Activated T-helper 2 cell treated with anti-CD3 and anti-CD28 coated beads, Interferon-gamma antibody, Interleukin-2, Interleukin-4, amounts not matched to agents 10 μg/mL and 5 μg/mL and 100 μg/mL, durations not matched to agents 14 hours and 24 hours and 36 hours (primary cell): ENCODE measurements at regions not wholly inside any gene's neighbourhood (a gene's known extent, or its start where the extent isn't known, plus 50 kb on each side); places are given as distances from the start of the nearest gene placed in this dataset.

Experiments
- DNase-seq: peaks from one replicate; pipeline ENCODE4 v3.0.0; 2021; ENCODE audit warnings: low spot score
- H3K27ac Mint-ChIP-seq: one replicate; pipeline ENCODE4 v1.8.0; 2021; ENCODE audit warnings: mixed read lengths
- H3K27me3 Mint-ChIP-seq: one replicate; pipeline ENCODE4 v1.8.0; 2021; ENCODE audit warnings: low read depth, mixed read lengths
- H3K36me3 Mint-ChIP-seq: one replicate; pipeline ENCODE4 v1.8.0; 2021; ENCODE audit warnings: low read depth, mixed read lengths
- H3K4me1 Mint-ChIP-seq: one replicate; pipeline ENCODE4 v1.8.0; 2021; ENCODE audit warnings: low read depth, mixed read lengths
- H3K4me3 Mint-ChIP-seq: one replicate; pipeline ENCODE4 v1.8.0; 2021; ENCODE audit warnings: low read depth, mild to moderate bottlenecking, moderate library complexity, mixed read lengths
- H3K9me3 Mint-ChIP-seq: one replicate; pipeline ENCODE4 v1.8.0; 2021; ENCODE audit warnings: mixed read lengths
- intact Hi-C: fragments of 100-400 bp; cut with micrococcal nuclease; formaldehyde crosslinking; loops from one replicate; pipeline ENCODE4 v1.15.1; 2023

- H3K27me3 Mint-ChIP-seq, result no peaks in the 10 kb centered on the region
- intact Hi-C loops, result no loop called here
- H3K36me3 Mint-ChIP-seq, result no peaks in the 10 kb centered on the region
- H3K4me3 Mint-ChIP-seq, result no peak overlapping the region
- DNase-seq, result no peak
- no peaks in the 10 kb centered on the region for H3K4me1 Mint-ChIP-seq
- H3K27ac Mint-ChIP-seq, result no peak overlapping the region
- H3K9me3 Mint-ChIP-seq, result no peaks in the 10 kb centered on the region
These were observed 296.5 kb downstream of the NDFIP2 start for GRCh38 chr13:79777504-79777903.

- H3K27ac Mint-ChIP-seq, result no peak overlapping the region
- H3K36me3 Mint-ChIP-seq, result no peaks in the 10 kb centered on the region
- H3K9me3 Mint-ChIP-seq, result no peaks in the 10 kb centered on the region
- intact Hi-C loops, result no loop called here
- H3K27me3 Mint-ChIP-seq, result no peaks in the 10 kb centered on the region
- H3K4me3 Mint-ChIP-seq, result no peak overlapping the region
- H3K4me1 Mint-ChIP-seq, result no peaks in the 10 kb centered on the region
- no peak for DNase-seq
These were observed 295.8 kb downstream of the NDFIP2 start for GRCh38 chr13:79776531-79777295.

GRCh38 chr13:79775830-79776229 lies 294.9 kb downstream of the NDFIP2 start:
- Mint-ChIP-seq H3K27me3 (no peaks in the 10 kb centered on the region), H3K4me3 (no peak overlapping the region), H3K4me1 (peaks cover 3% of the 10 kb centered on the region), H3K27ac (no peak overlapping the region), H3K36me3 (no peaks in the 10 kb centered on the region), H3K9me3 (no peaks in the 10 kb centered on the region)
- intact Hi-C loops, result no loop called here
- DNase-seq, result no peak

GRCh38 chr13:79772811-79773210 lies 291.9 kb downstream of the NDFIP2 start:
- no peaks in the 10 kb centered on the region for H3K9me3 Mint-ChIP-seq
- DNase-seq, result no peak
- intact Hi-C loops, result no loop called here
- no peaks in the 10 kb centered on the region for H3K27me3 Mint-ChIP-seq
- peaks cover 3% of the 10 kb centered on the region for H3K4me1 Mint-ChIP-seq
- no peak overlapping the region for H3K27ac Mint-ChIP-seq
- no peak overlapping the region for H3K4me3 Mint-ChIP-seq
- no peaks in the 10 kb centered on the region for H3K36me3 Mint-ChIP-seq

GRCh38 chr13:79771493-79771892 lies 290.5 kb downstream of the NDFIP2 start:
- Mint-ChIP-seq H3K36me3 (no peaks in the 10 kb centered on the region), H3K9me3 (no peaks in the 10 kb centered on the region), H3K4me1 (peaks cover 3% of the 10 kb centered on the region), H3K27me3 (no peaks in the 10 kb centered on the region), H3K4me3 (no peak overlapping the region), H3K27ac (no peak overlapping the region)
- DNase-seq, result no peak
- intact Hi-C loops, result no loop called here

DNA sequence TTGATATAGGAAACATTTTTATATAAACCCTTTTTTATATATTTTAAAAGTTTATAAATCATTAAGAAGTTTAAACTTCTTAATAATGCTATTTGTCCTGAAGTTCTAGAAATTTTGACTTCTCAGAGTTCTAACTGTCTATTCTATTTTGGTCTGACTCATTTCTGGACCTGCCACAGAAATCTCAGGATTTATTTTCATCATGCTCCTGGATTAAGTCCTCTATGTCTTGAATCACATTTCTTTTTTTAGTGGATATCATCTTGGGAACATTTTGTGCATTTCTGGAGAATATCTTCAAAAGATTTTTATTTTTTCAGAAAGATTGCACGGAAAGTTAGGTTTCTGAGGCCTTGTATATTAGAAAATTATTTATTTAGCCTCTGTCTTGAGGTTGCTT lies 289.1 kb downstream of the NDFIP2 start:
- Mint-ChIP-seq H3K4me3 (no peak overlapping the region), H3K27me3 (no peaks in the 10 kb centered on the region), H3K27ac (no peak overlapping the region), H3K9me3 (no peaks in the 10 kb centered on the region), H3K4me1 (peaks cover 3% of the 10 kb centered on the region), H3K36me3 (no peaks in the 10 kb centered on the region)
- no peak for DNase-seq
- intact Hi-C loops, result no loop called here

DNA sequence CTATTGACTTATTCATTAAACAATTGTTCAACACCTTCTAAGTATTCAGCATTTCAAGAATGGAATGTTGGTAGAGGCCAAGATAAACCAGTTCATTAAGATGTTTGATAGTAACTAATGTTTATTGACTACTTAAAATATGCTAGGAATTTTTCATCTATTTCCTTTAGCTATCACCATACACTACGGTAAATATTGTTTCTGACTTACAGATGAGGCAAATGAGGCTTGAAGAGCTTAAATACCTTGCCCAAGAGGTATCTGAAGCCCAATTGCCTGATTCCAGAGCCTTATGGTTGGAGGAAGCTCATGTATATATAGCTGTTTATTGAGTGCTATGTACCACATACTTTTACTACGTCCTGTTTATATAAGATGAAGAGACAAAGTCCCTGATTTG lies 286.2 kb downstream of the NDFIP2 start:
- Mint-ChIP-seq H3K36me3 (no peaks in the 10 kb centered on the region), H3K4me1 (peaks cover 3% of the 10 kb centered on the region), H3K9me3 (no peaks in the 10 kb centered on the region), H3K27me3 (no peaks in the 10 kb centered on the region), H3K27ac (no peak overlapping the region), H3K4me3 (no peak overlapping the region)
- intact Hi-C loops, result no loop called here
- no peak for DNase-seq

- Mint-ChIP-seq H3K9me3 (no peaks in the 10 kb centered on the region), H3K27ac (no peak overlapping the region), H3K27me3 (no peaks in the 10 kb centered on the region), H3K4me1 (no peaks in the 10 kb centered on the region), H3K36me3 (no peaks in the 10 kb centered on the region), H3K4me3 (no peak overlapping the region)
- intact Hi-C loops, result no loop called here
- DNase-seq, result no peak
These were observed 284.4 kb downstream of the NDFIP2 start for GRCh38 chr13:79765331-79765730.

DNA sequence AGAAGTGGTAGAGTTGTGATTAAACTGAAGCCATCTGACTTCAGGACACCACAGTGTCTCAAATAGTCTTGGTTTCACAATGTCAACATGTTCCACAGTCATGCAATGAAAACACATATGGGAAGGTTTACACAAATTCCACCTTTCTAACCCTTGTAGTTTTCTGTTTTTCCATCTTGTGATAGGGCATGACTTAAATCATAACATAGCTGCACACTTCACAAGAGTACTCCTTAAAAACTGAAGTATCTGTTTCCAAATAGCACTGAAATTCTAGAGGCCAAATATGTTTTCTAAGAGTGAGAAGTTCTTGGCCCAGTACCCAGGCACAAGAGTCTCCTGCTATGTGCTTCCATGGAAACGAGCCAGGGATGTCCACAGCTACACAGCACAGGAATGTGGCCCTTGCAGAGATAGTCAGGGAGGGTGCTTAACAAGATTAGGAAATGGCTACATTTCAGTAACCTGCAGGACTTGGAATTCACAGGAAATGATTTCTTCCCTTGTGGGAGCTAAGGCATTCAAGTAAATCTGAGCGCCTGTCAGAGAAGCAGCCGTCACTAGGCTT lies 269.1 kb downstream of the NDFIP2 start:
- Mint-ChIP-seq H3K4me1 (no peaks in the 10 kb centered on the region), H3K27me3 (no peaks in the 10 kb centered on the region), H3K36me3 (no peaks in the 10 kb centered on the region), H3K27ac (no peak overlapping the region), H3K4me3 (no peak overlapping the region), H3K9me3 (no peaks in the 10 kb centered on the region)
- intact Hi-C loops, result no loop called here
- no peak for DNase-seq

- Mint-ChIP-seq H3K36me3 (no peaks in the 10 kb centered on the region), H3K27me3 (no peaks in the 10 kb centered on the region), H3K27ac (no peak overlapping the region), H3K9me3 (no peaks in the 10 kb centered on the region), H3K4me3 (no peak overlapping the region), H3K4me1 (no peaks in the 10 kb centered on the region)
- DNase-seq, result no peak
- intact Hi-C loops, result no loop called here
These were observed 268.6 kb downstream of the NDFIP2 start for GRCh38 chr13:79749566-79749965.

- H3K27ac Mint-ChIP-seq, result no peak overlapping the region
- H3K36me3 Mint-ChIP-seq, result no peaks in the 10 kb centered on the region
These were observed 264.1 kb downstream of the NDFIP2 start for GRCh38 chr13:79745081-79745480.

GRCh38 chr13:79742923-79743322 lies 262.0 kb downstream of the NDFIP2 start:
- H3K36me3 Mint-ChIP-seq, result no peaks in the 10 kb centered on the region
- no peak for DNase-seq
- H3K4me1 Mint-ChIP-seq, result no peaks in the 10 kb centered on the region
- no peak overlapping the region for H3K27ac Mint-ChIP-seq
- no peaks in the 10 kb centered on the region for H3K27me3 Mint-ChIP-seq
- H3K4me3 Mint-ChIP-seq, result no peak overlapping the region
- intact Hi-C loops, result no loop called here
- no peaks in the 10 kb centered on the region for H3K9me3 Mint-ChIP-seq

More at GRCh38 chr13:79745081-79745480, 264.1 kb downstream of the NDFIP2 start:
- Mint-ChIP-seq H3K9me3 (no peaks in the 10 kb centered on the region), H3K4me1 (no peaks in the 10 kb centered on the region), H3K4me3 (no peak overlapping the region), H3K27me3 (no peaks in the 10 kb centered on the region)
- no peak for DNase-seq
- intact Hi-C loops, result no loop called here

DNA sequence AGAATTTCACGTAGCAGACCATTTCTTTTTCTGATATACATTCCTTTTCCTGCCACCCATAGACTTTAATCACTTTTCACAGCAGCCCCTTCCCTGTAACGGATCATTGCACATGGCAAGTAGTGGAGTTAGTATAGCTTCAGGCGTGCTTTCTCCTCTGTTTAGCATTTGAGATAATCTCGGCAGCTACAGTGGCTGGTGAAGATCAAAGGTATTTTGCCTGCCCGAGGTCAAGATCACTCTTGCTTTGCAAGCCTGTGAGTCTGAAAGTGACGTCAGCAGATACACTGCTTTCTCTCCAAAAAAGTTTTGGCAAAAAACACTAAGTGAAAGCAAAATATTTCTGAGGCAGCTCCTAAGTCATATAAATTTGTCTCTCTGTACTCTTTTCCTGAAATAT lies 260.0 kb downstream of the NDFIP2 start:
- H3K4me1 Mint-ChIP-seq, result no peaks in the 10 kb centered on the region
- no peaks in the 10 kb centered on the region for H3K9me3 Mint-ChIP-seq
- H3K27me3 Mint-ChIP-seq, result no peaks in the 10 kb centered on the region
- intact Hi-C loops, result no loop called here
- H3K4me3 Mint-ChIP-seq, result no peak overlapping the region
- no peak for DNase-seq
- H3K36me3 Mint-ChIP-seq, result no peaks in the 10 kb centered on the region
- H3K27ac Mint-ChIP-seq, result no peak overlapping the region
